ENCODE measurements at regions not wholly inside any gene's neighbourhood (a gene's known extent, or its start where the extent isn't known, plus 50 kb on each side); places are given as distances from the start of the nearest gene placed in this dataset.

DNA sequence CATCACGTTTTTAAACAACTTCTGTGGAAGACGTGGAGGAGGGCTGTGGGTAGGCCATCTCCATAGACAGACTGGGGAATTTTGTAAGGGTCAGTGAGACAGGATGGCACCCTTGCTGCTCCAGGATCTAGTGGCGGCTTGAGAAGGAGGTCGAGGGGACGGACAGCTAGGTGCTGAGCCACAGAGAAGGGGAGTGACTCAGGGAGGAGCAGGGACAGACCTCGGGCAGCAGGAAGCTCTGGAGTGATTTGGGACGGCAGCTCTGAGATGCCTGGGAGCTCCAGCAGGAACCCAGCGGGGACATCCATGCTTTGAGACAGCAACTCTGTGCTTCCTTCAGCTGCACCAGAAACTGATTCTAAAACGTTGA, 169.1 kb upstream of the SOX1 start:
- no peak for DNase-seq
- Mint-ChIP-seq H3K27ac (no peak overlapping the region), H3K4me1 (peaks cover 68% of the 10 kb centered on the region), H3K4me3 (no peak overlapping the region), H3K9me3 (peaks cover 2% of the 10 kb centered on the region), H3K27me3 (ENCODE audit: low read depth, poor library complexity) (peaks cover 28% of the 10 kb centered on the region), H3K36me3 (ENCODE audit: low read depth) (no peaks in the 10 kb centered on the region)
- TF ChIP-seq, protein P1, sequence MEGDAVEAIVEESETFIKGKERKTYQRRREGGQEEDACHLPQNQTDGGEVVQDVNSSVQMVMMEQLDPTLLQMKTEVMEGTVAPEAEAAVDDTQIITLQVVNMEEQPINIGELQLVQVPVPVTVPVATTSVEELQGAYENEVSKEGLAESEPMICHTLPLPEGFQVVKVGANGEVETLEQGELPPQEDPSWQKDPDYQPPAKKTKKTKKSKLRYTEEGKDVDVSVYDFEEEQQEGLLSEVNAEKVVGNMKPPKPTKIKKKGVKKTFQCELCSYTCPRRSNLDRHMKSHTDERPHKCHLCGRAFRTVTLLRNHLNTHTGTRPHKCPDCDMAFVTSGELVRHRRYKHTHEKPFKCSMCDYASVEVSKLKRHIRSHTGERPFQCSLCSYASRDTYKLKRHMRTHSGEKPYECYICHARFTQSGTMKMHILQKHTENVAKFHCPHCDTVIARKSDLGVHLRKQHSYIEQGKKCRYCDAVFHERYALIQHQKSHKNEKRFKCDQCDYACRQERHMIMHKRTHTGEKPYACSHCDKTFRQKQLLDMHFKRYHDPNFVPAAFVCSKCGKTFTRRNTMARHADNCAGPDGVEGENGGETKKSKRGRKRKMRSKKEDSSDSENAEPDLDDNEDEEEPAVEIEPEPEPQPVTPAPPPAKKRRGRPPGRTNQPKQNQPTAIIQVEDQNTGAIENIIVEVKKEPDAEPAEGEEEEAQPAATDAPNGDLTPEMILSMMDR (IDR thresholded peaks at IDR 0.05): no peak

GRCh38 chr13:111898956-111899713, 167.8 kb upstream of the SOX1 start:
- DNase-seq: no peak
- Mint-ChIP-seq H3K27me3 (ENCODE audit: low read depth, poor library complexity) (peaks cover 23% of the 10 kb centered on the region), H3K9me3 (no peaks in the 10 kb centered on the region), H3K4me1 (peaks cover 55% of the 10 kb centered on the region), H3K36me3 (ENCODE audit: low read depth) (no peaks in the 10 kb centered on the region), H3K4me3 (no peak overlapping the region), H3K27ac (no peak overlapping the region)
- TF ChIP-seq, protein P1 (IDR thresholded peaks at IDR 0.05): no peak

GRCh38 chr13:111899714-111900389, 167.1 kb upstream of the SOX1 start:
- no peak overlapping the region for H3K27ac Mint-ChIP-seq
- no peaks in the 10 kb centered on the region for H3K36me3 Mint-ChIP-seq (ENCODE audit: low read depth)
- peaks cover 19% of the 10 kb centered on the region for H3K27me3 Mint-ChIP-seq (ENCODE audit: low read depth, poor library complexity)
- no peak for DNase-seq
- TF ChIP-seq, protein P1 (IDR thresholded peaks at IDR 0.05): no peak
- no peak overlapping the region for H3K4me3 Mint-ChIP-seq
- H3K4me1 Mint-ChIP-seq: peaks cover 48% of the 10 kb centered on the region
- H3K9me3 Mint-ChIP-seq: no peaks in the 10 kb centered on the region

GRCh38 chr13:111900390-111901131, 166.4 kb upstream of the SOX1 start:
- no peak overlapping the region for H3K4me3 Mint-ChIP-seq
- H3K27ac Mint-ChIP-seq: peak overlapping the region; percentile 73
- no peaks in the 10 kb centered on the region for H3K9me3 Mint-ChIP-seq

DNA sequence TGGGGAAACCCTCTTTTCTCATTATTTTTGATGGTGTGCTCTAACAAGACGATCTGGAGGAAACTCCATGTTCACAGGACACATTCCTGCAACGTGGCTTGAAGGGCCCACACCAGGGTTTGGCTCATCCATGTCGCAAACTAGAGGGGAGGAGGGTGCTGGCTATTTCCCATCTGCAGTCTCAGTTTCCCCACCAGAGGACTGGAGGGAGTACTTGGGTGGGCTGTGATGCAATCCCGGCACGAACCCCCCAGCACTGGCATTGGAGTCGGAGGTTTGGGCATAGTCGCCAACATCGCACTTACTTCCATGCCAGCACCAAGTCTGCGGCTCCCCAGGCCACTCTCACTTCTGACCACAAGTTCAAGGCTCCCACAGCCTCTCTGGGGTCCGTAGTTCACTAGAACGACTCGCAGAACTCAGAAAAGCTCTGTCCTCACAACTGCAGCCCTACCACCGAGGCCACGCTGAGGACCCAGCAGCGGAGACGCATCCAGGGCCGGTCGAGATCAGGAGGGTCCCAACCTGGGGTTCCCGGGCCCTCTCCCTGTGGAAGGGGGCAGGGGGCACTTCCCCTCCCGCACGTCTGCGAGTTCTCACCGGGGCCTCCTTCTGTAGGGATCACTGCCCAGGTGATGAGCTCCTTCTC, 165.6 kb upstream of the SOX1 start:
- no peak overlapping the region for H3K27ac Mint-ChIP-seq
- no peaks in the 10 kb centered on the region for H3K9me3 Mint-ChIP-seq
- no peak for DNase-seq
- H3K4me3 Mint-ChIP-seq: no peak overlapping the region
- TF ChIP-seq, protein P1 (IDR thresholded peaks at IDR 0.05): no peak
- peaks cover 39% of the 10 kb centered on the region for H3K4me1 Mint-ChIP-seq
- peaks cover 15% of the 10 kb centered on the region for H3K27me3 Mint-ChIP-seq (ENCODE audit: low read depth, poor library complexity)
- H3K36me3 Mint-ChIP-seq (ENCODE audit: low read depth): no peaks in the 10 kb centered on the region

More at GRCh38 chr13:111900390-111901131, 166.4 kb upstream of the SOX1 start:
- TF ChIP-seq, protein P1 (IDR thresholded peaks at IDR 0.05): no peak
- H3K27me3 Mint-ChIP-seq (ENCODE audit: low read depth, poor library complexity): peaks cover 20% of the 10 kb centered on the region
- peaks cover 46% of the 10 kb centered on the region for H3K4me1 Mint-ChIP-seq
- no peaks in the 10 kb centered on the region for H3K36me3 Mint-ChIP-seq (ENCODE audit: low read depth)
- DNase-seq: no peak
